GM21526 (cell line): ENCODE measurements at regions not wholly inside any gene's neighbourhood (a gene's known extent, or its start where the extent isn't known, plus 50 kb on each side); places are given as distances from the start of the nearest gene placed in this dataset.
A peak's percentile ranks its signal among the peaks of the same experiment; 100 is the strongest.

Experiments
- ATAC-seq: cut with Tn5 transposase; IDR thresholded peaks from one replicate; pipeline ENCODE4 v1.9.1; 2021; ENCODE audit warnings: moderate library complexity; ENCODE audit not compliant: unreplicated experiment, low FRiP score

- no peak for ATAC-seq
Measured at GRCh38 chr4:4776335-4776734, 83.1 kb upstream of the MSX1 start.

- ATAC-seq, result no peak
Measured at GRCh38 chr4:4775493-4776004, 83.9 kb upstream of the MSX1 start.

GRCh38 chr4:4772534-4772933 is 86.9 kb upstream of the MSX1 start:
- no peak for ATAC-seq

- ATAC-seq, result no peak
Measured at GRCh38 chr4:4771160-4771559, 88.3 kb upstream of the MSX1 start.

- no peak for ATAC-seq
Measured at GRCh38 chr4:4770610-4771009, 88.9 kb upstream of the MSX1 start.

- ATAC-seq, result no peak
Measured at GRCh38 chr4:4766564-4766963, 92.9 kb upstream of the MSX1 start.

- no peak for ATAC-seq
Measured at GRCh38 chr4:4765811-4766210, 93.7 kb upstream of the MSX1 start.

- no peak for ATAC-seq
Measured at GRCh38 chr4:4764558-4764905, 94.9 kb upstream of the MSX1 start.

- ATAC-seq, result no peak
Measured at GRCh38 chr4:4763822-4764557, 95.5 kb upstream of the MSX1 start.

- ATAC-seq, result peak; percentile 90
Measured at GRCh38 chr4:4762909-4763821, 96.3 kb upstream of the MSX1 start.

GRCh38 chr4:4762300-4762699 is 97.2 kb upstream of the MSX1 start:
- no peak for ATAC-seq

- no peak for ATAC-seq
Measured at GRCh38 chr4:4761128-4761982, 98.1 kb upstream of the MSX1 start.

- no peak for ATAC-seq
Measured at GRCh38 chr4:4759883-4760282, 99.6 kb upstream of the MSX1 start.

GRCh38 chr4:4759232-4759631 is 100.2 kb upstream of the MSX1 start:
- no peak for ATAC-seq

- no peak for ATAC-seq
Measured at GRCh38 chr4:4758681-4759080, 100.8 kb upstream of the MSX1 start.

GRCh38 chr4:4755306-4755705 is 104.2 kb upstream of the MSX1 start:
- ATAC-seq, result no peak

- no peak for ATAC-seq
Measured at GRCh38 chr4:4754641-4755040, 104.8 kb upstream of the MSX1 start.

GRCh38 chr4:4753643-4754042 is 105.8 kb upstream of the MSX1 start:
- no peak for ATAC-seq

GRCh38 chr4:4752576-4753401 is 106.7 kb upstream of the MSX1 start:
- no peak for ATAC-seq

- no peak for ATAC-seq
Measured at GRCh38 chr4:4752025-4752424, 107.4 kb upstream of the MSX1 start.
